ENCODE measurements at regions not wholly inside any gene's neighbourhood (a gene's known extent, or its start where the extent isn't known, plus 50 kb on each side); places are given as distances from the start of the nearest gene placed in this dataset.

- Histone ChIP-seq H3K36me3 (no peaks in the 10 kb centered on the region), H3K4me1 (peaks cover 0 to under 1% (median 0%) of the 10 kb centered on the region in 3 donors), H3K27me3 (no peaks in the 10 kb centered on the region), H3K9me3 (no peaks in the 10 kb centered on the region), H3K4me3 (no peak overlapping the region), H3K27ac (no peak overlapping the region)
- DNase-seq: no peak
- intact Hi-C loops (cut with DNase I): no loop called here
- WGBS, 2 donors: 75 to 89% methylated on average over 4 of the region's 4 CpGs
- no peak for TF ChIP-seq POLR2A (IDR thresholded peaks at IDR 0.05)
- TF ChIP-seq CTCF (IDR thresholded peaks at IDR 0.05): no peak
Observed at GRCh38 chr2:7102826-7103225, 185.6 kb downstream of the RNF144A start.

GRCh38 chr2:7108792-7109532 is 191.8 kb downstream of the RNF144A start:
- no peak overlapping the region for H3K4me3 ChIP-seq
- TF ChIP-seq POLR2A (IDR thresholded peaks at IDR 0.05): no peak
- TF ChIP-seq CTCF (IDR thresholded peaks at IDR 0.05): no peak
- intact Hi-C loops (cut with DNase I): no loop called here
- peaks cover 0 to 3% (median 0%) of the 10 kb centered on the region in 3 donors for H3K9me3 ChIP-seq
- H3K4me1 ChIP-seq: no peaks in the 10 kb centered on the region
- no peak for DNase-seq
- H3K27ac ChIP-seq: no peak overlapping the region
- no peaks in the 10 kb centered on the region for H3K36me3 ChIP-seq
- H3K27me3 ChIP-seq: no peaks in the 10 kb centered on the region
- 82 to 87% methylated on average over 7 to 13 of the region's 13 CpGs for WGBS, 2 donors

- Histone ChIP-seq H3K36me3 (no peaks in the 10 kb centered on the region), H3K4me1 (no peaks in the 10 kb centered on the region), H3K4me3 (no peak overlapping the region), H3K27me3 (no peaks in the 10 kb centered on the region), H3K27ac (no peak overlapping the region), H3K9me3 (peaks cover 0 to 3% (median 0%) of the 10 kb centered on the region in 3 donors)
- intact Hi-C loops (cut with DNase I): no loop called here
- TF ChIP-seq POLR2A (IDR thresholded peaks at IDR 0.05): no peak
- TF ChIP-seq CTCF (IDR thresholded peaks at IDR 0.05): no peak
- WGBS, 2 donors: 80 to 88% methylated on average over 1 to 5 of the region's 6 CpGs
- no peak for DNase-seq
Observed at GRCh38 chr2:7109533-7109885, 192.3 kb downstream of the RNF144A start.

- Histone ChIP-seq H3K36me3 (no peaks in the 10 kb centered on the region), H3K27me3 (no peaks in the 10 kb centered on the region), H3K9me3 (peaks cover 0 to 3% (median 0%) of the 10 kb centered on the region in 3 donors), H3K4me1 (no peaks in the 10 kb centered on the region), H3K4me3 (no peak overlapping the region), H3K27ac (no peak overlapping the region)
- DNase-seq: no peak
- intact Hi-C loops (cut with DNase I): no loop called here
- TF ChIP-seq CTCF (IDR thresholded peaks at IDR 0.05): peak in 1 of 6 experiments; percentile 16
- no peak for TF ChIP-seq POLR2A (IDR thresholded peaks at IDR 0.05)
Observed at GRCh38 chr2:7111626-7112025, 194.4 kb downstream of the RNF144A start.

GRCh38 chr2:7115364-7115763 is 198.2 kb downstream of the RNF144A start:
- Histone ChIP-seq H3K4me1 (no peaks in the 10 kb centered on the region), H3K9me3 (peaks cover 0 to 3% (median 0%) of the 10 kb centered on the region in 3 donors), H3K27ac (no peak overlapping the region), H3K4me3 (no peak overlapping the region), H3K27me3 (no peaks in the 10 kb centered on the region), H3K36me3 (no peaks in the 10 kb centered on the region)
- TF ChIP-seq POLR2A (IDR thresholded peaks at IDR 0.05): no peak
- TF ChIP-seq CTCF (IDR thresholded peaks at IDR 0.05): no peak
- 36 to 56% methylated on average over 2 of the region's 2 CpGs for WGBS, 2 donors
- no peak for DNase-seq
- intact Hi-C loops (cut with DNase I): no loop called here
